ENCODE measurements at regions not wholly inside any gene's neighbourhood (a gene's known extent, or its start where the extent isn't known, plus 50 kb on each side); places are given as distances from the start of the nearest gene placed in this dataset.

DNA sequence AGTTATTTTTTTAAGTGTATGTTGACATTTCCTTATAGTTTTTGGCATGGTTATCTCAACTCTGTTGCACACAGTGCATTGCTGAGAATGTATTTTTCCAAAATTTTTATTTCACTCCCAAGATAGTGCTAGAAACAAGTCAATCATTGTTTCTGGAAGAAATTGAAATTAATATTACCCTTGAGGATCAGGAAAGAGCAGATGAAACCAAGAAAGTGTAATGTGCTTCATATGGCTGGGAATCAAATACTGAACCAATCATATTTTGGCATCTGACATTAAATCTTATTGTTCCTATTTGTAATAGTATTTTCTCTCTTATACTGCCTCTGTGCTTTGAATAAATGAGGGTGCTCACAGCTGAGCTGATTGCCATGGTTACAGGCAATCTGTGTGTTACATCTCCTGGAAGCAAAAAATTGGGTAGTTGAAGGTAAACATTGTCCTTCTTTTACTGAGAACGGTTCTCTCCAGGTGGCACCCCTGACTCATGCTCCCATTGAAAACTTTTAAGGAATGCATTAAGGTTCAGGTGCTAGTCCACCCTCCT, 358.2 kb upstream of the NR3C2 start:
- no peak for DNase-seq

DNA sequence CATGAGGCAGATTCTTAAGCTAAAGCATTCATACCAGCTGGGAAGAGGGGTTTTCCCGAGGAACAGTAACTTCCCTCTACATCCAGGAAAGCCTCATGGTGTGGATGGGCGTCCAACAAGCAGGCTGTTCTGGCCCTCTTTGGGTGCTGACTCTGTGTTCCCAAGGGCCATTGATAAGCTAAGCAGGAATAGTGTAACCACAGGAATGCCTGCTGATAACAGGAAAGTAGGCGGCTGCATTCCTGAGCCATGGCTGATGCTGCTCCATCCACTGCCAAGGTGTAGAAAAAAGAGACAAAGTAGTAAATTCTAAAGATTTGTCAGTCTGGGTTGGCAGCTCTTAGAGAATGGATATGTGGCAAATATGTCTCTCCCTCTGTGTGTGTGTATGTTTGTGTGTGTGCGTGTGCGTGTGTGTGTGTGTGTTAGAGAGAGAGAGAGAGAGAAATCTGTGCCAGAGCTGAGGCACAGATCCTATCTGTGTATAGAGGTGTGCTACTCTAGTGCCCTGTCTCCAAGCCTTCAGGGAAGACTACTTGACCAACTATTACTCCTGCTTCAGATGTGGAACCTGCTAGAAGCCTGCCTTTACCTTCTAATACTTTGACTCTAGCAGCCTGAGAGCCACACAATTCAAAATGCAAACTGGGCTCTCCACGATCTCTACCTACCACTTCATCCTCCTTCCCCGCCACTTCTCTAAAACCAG, 353.1 kb upstream of the NR3C2 start:
- no peak for DNase-seq

DNA sequence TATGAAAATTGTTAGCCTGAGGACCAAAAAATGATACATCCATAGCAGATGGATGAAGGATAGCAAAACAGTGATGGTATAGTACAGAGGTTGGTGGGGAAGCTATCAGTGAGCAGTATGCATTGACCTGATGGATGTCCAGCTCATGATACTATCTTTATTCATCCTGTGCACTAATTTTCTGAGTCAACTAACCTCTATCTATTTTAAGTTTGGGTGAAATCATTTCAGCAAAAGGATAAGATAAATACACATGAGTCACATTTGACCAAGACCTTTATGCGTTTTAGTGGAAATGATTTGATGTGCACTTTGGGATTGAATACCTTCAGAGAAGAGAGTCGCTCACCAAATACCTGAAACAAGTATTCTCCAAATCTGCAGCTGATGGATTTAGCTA, 351.0 kb upstream of the NR3C2 start:
- DNase-seq = no peak

DNA sequence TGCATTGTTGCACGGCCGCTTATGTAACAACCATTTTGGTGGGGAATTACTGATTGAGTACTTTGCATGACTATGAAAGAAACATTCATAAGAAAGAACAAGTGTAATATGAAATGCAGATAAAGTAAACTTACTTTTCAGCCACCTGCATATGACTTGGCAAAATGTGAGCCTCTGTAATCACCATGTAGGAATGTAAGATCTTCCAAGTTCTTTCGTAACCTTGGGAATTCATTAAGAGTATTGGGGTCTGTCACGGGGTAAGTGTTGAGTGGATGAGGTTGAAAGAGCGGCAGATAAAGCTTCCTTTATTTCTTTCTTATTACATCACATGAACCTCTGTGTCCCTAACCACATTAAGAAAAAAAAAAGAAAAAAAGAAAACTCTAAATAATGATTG, 348.5 kb upstream of the NR3C2 start:
- DNase-seq = no peak

DNA sequence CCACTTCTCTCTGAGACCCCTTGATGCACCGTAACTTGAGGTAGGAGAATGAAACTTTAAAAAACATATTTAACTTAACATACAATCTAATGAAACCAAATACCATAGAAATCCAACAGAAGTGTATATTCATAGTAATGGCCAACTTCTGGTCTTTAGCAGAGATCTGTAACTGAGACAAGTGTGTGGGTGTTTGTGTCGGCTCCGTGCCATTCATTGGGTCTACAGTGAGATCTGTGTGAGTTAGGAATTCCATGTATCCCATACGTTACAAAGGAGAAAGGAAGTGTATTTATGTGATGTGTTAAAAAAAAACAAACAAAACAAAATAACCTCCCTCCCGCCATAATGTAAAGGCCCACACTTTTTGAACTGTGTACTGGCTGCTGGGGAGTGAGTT, 348.0 kb upstream of the NR3C2 start:
- DNase-seq = no peak

DNA sequence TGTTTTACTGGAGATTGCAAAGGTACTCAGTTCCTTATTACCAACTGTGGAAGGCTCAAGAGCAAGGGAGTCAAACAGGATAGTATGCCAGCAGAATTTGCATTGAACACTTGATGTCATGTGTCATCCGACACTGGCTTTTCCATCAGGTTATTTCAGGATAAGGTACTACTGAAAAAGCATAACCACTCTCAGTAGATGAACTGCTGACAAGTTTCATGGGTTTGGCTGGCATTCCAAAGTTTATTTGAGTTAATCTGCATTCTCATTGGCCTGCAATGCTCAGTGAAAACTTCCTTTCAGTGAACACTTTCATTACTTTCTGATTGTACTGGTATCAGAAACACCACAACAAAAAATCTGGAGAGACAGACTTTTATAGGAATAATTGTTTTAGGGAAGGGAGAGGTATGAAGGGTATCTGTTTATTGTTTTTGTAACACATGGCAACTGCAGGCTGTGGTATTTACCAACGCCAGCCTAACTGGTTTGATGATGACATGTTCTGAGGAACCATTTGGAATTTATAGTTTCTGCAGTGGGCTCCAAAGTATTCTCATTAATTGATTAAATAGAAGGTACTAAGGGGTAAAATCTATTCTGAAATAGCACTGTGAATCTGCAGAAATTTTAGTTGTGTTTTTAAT, 345.7 kb upstream of the NR3C2 start:
- no peak for DNase-seq

DNA sequence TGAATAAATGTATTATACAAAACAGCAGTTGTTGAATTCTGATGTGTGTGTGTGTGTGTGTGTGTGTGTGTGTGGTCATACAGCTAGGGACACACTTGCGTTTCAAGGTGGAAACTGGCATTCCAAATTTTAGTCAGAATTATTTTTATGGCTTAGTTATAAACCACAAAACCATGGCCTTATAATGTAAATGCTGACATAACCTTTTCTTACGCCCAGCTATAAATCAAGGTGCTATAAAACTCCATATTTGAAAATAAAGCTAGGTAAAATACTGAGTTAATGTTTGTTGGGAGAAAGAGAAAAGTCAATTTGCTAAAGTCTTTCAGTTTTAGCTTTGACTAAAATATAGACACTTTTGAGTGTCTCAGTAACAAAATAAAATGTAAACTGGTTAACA, 345.1 kb upstream of the NR3C2 start:
- DNase-seq = no peak

DNA sequence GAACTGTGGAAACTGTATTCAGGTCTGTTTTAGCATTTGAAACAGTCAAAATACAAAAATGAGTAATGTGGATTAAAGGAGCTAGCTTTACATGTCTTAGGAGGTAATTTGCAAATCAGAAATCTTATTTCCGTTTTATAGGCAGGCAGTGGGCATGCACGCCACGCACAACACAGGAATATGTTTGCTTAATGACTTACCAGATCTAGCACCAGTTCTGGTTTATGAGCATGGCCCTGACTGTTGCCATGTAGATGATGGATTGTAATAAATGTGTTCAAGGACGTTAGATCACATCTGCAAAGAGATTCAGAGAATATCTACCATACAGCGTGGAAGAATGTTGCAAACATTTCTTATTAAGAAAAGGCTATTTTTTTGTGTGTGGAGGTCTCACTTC, 344.5 kb upstream of the NR3C2 start:
- no peak for DNase-seq

DNA sequence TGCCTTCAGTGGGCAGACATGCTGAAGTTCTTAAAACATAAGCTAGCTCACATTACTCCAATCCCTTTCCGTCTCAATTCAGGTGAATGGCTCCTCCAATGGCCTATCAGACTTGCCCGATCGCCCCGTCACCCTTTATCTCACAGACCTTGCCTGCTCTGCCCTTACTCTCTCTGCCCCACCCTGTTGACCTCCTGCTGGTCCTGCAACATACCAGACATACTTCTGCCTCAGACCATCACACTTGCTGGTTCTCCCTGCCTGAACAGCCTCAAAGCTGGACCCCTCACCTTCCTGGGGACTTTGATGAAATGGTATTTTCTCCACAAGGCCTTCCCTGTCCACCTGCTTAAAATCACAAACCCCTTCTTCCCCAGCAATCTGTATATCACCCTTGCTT, 340.1 kb upstream of the NR3C2 start:
- no peak for DNase-seq

DNA sequence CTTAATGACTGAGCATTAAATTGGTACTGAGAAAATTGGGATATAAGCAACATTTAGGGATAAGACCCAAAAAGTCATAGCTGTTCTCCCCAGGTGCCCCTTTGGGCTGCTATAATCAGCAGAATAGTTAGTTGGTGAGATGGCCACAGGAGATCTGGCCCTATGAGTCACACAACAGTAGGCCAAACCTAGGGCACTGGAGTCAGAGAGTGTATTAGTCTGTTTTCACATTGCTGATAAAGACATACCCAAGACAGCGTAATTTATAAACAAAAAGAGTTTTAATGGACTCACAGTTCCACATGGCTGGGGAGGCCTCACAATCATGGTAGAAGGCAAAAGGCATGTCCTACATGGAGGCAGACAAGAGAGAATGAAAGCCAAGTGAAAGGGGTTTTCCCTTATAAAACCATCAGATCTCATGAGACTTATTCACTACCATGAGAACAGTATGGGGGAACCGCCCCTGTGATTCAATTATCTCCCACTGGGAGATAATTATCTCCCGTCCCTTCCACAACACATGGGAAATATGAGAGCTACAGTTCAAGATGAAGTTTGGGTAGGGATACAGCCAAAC, 338.3 kb upstream of the NR3C2 start:
- no peak for DNase-seq

DNA sequence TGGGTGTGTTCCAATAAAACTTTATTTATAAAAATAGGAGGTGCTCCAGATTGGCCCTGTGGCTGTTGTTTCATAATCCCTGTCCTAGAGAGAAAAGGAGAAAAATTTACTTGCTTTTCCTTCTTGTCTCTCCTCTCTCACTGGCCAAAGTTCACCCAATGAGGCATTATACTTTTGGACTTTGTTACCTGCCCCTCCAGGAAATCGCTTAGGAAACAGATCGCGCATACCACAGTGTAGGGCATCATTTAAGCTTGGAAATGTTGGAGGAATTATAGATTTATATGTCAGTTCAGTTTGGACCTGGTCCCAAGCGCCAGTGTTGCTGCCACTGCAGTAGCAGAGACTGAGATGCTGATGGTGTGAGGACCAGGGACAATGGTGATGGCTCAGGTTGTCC, 337.6 kb upstream of the NR3C2 start:
- DNase-seq = no peak

DNA sequence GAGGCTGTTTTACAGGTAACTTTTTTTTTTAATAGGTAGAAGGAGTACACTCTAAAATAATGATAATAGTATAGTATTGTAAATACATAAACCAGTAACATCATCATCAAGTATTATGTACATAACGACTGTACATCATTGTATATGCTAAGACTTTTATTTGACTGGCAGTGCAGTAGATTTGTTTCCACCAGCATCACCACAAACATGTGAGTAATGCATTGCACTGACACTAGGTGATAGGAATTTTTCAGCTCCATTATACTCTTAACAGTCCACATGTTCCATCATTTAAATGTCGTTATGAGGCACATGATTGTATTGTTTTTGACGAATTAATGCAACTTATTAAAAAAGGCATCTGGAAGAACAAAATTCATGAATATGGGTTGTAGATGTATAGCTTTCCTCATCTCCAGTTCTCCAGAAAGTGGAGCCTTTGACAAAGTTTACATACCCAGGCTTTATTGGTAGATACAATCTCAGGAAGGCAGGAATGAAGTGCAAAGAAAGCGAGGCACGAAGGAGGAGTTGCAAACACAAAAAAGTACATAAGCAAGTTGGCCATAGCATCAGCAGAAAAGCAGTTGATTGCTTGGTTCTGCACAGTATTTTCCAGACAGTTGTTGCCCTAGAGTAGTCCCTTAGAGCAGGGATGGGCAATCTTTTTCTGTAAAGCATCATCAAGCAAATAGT, 336.9 kb upstream of the NR3C2 start:
- DNase-seq = no peak

DNA sequence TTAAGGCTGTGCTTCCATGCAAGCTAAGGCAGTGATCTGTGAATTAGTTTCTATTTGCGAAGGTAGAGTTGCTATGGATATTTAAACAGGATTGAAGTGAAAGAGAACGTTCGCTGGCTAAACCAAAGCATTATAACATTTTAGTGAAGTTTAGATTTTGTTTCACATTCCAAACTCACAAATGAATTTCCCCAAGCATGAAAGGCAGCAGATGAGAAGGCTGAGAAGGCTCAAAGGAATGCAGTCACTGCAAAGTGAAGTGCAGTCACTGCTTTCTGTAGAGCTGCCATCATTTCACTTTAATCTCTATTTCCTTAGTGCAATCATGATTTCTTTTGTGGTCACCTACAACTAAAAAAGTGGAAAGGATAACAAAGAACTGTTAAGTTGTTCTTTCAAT, 334.7 kb upstream of the NR3C2 start:
- no peak for DNase-seq

DNA sequence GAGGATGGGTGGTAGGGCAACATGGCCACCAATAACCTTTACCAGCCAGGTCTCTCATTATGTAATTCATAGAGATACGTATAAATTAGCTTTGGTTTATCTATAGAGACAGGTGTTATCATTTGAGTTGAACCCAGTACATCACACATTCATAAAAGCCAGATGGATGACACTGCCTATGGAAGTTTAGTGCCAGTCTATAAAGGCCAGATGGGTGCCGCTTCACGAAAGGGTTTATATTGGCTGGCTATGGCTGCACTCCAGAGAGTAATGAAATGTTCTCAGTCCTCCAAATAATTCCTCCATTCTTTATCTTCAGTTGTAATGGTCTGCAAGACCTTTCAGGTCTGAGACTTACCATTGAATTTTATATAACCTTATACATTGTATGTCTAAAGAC, 331.9 kb upstream of the NR3C2 start:
- DNase-seq = no peak

DNA sequence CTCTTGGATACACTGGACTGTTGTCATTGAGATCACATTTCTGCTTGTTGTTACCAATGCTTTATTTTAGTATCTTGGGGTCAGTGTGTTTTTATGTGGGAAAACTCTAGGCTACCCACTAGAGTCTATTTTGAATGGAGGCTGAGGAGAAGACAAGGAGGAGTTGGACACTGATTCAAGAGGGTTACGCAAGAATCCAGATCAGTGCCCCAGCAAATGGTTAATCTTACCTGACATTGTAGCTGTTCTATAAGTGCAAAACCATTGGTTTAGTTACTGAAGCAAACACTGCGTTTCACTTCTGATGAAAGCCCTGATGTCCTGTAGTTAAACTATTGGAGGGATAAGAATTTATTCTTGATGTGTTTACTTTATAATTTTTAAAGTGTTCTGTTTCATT, 331.1 kb upstream of the NR3C2 start:
- no peak for DNase-seq

DNA sequence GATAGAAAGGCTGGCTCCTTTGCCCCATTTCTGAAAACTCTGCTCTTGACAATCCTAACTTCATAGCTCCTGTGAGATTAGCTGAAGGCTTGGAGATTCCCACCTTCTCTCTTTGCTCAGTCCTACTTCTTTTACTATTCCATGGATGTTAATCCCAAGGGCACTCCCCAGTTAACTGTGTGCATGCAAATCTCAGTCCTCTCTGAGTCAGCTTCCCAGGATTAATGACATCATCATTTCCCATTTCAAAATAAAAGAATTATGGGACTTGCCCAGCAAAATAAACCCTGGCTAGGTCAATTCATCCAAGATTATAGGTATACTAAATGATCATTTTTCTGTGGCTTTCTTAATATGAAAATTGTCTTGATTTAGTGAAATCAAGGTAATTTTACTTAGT, 328.6 kb upstream of the NR3C2 start:
- no peak for DNase-seq

DNA sequence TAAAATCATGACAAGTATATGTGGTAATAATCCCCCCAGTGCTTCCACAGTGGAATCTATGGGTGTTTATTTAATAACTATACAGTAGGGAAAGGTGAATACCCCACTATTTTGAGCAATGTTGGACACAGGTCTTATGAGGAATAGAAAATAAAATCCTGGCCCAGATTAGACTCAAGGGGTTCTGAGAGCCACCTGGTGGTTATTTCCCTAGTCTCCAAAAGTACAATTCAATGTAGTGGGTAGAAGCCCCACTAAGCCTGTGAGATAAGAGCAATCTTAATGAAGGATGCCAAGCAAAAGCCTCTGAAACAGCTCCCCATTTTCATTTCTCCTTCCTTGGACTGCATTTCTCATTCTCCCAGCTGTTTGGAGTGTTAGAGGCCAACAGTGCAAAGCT, 328.2 kb upstream of the NR3C2 start:
- DNase-seq = no peak

DNA sequence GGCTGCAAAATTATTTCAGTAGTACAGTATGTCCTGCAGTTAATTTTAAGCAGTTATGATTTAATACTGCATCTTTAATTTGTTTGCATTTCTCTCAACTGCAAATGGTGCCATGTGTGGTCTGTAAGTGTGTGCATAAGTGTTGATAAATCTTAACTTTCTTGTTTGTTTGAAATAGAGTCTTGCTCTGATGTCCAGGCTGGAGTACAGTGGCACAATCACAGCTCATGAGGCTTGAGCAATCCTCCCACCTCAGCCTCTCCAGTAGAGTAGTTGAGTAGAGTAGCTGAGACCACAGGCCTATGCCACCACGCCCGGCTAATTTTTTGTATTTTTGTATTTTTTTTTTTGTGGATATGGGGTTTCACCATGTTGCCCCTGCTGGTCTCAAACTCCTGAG, 322.5 kb upstream of the NR3C2 start:
- no peak for DNase-seq

DNA sequence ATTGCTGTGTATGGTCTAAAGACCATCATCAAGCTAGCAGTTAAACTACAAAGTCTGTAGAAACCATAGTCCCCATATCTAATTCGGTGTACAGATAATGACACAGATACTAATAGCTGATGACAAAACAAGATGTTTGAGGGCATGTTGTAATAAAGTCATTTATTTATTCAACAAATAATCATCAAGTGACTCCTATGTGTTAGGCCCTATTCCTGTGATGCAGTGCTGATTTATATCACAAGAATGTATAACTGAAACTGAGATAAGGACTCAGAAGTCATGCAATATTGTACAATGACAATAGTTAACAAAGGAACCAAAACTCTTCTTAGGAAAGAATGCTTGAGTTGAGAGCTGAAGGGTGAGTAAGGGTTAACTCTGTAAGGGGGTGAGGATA, 315.0 kb upstream of the NR3C2 start:
- DNase-seq = no peak

DNA sequence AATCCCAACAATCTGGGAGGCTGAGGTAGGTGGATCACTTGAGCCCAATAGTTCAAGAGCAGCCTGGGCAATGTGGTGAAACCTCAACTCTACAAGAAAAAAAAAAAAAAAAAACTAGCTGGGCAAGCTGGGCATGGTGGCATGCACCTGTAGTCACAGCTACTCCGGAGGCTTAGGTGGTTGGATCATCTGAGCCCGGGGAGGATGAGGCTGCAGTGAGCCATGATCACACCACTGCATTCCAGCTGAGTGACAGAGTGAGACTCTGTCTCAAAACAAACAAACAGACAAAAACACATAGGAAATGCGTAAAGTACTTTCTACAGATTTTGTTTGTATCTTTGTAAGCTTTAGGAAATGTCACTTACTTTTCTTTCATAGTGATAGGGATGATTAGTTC, 307.2 kb upstream of the NR3C2 start:
- no peak for DNase-seq

DNA sequence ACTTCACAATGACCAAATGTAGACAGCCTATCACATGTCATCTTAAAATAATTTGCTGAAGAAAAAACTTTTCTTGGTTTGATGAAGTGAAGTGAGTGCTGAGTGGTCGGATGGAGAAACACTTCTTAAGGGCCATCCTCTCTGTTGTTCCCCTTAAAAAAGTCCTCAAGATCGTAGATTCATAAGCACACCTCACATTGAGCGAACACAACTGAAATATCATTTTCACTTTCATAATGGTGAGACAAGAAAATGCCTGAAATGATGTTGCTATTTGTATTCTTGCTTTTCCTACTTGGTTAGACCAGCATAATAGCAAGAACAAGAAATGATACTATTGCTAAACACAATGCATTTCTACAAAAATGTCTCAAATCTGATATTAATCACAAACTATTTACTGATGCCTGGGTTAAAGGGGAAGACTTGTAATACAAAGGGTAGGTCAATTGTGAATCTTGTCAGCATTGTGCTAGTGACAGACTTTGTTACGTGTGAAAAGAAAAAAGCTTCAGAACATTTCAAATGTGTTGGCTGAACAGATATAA, 305.6 kb upstream of the NR3C2 start:
- no peak for DNase-seq

DNA sequence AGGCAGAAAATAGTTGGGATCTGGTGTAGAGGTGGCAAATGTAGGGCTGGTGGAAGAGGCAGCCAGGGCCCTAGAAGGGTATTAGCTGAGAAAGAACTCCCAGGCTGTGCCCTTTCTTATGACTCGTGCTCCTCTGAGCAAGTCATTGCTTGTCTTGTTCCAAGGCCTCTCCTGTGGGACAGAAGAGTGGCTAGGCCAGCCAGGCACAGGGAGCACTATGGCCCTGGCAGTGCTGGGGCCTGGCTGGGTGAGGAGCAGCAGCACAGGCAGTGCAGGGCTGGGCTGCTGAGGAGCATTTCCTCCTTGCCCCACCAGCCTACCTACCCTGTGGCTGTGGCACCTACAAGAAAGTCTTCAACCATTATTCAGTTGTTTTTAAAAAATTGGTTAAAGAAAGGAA, 298.5 kb upstream of the NR3C2 start:
- DNase-seq = no peak

DNA sequence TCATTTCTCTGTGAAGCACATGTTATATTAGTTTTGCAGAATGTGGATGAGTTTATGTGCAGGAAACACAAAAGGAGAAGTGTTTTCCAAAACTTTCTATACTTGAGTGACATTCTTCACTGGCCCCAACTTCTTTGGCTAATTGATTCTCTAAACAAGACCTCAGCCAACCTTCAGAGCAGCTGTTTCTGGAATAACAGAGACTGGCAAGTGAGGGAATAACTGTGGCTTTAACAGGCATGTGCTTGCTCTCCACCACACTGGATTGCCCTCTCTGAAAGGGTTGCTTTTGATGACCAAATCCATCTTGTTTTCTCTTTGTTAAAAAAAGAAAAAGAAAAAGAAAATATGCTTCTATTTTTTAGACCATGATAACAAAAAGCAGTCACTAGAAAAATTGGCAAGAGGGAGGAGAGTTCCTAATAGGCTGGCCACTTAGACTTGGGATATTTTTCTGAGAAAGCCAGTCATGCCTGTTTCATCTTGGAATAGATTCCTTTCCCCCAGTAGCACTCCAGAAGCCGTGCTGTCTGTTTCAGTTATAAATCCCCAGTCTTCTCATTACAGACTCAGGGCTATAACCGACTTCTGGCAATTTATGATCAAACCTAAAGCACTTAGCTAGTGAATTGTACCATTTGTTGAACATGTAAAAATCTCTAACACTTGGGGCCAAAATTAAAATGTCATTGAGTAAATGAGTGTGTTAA, 295.0 kb upstream of the NR3C2 start:
- DNase-seq = no peak

Measured in NCI-H446 (cell line).